Fibroblast of lung (primary cell): ENCODE measurements at regions not wholly inside any gene's neighbourhood (a gene's known extent, or its start where the extent isn't known, plus 50 kb on each side); places are given as distances from the start of the nearest gene placed in this dataset.

Experiments used
- EZH2 ChIP-seq: IDR thresholded peaks from 2 replicates; pipeline ENCODE4 v1.5.1; 2012; ENCODE audit warnings: low read length, control low read depth, mild to moderate bottlenecking; ENCODE audit errors: missing control alignments
- TF ChIP-seq, protein P1 (sequence below), 2 donors: IDR thresholded peaks in 1 of 2; conservative IDR thresholded peaks in 1 of 2; 1 replicate in 1 of 2; 2 replicates in 1 of 2; pipeline ENCODE4 v1.5.1; 2011 to 2012; ENCODE audit warnings: low read length in 2 of 2, control low read depth in 1 of 2, inconsistent platforms in 1 of 2, low read depth in 1 of 2, mild to moderate bottlenecking in 1 of 2

DNA sequence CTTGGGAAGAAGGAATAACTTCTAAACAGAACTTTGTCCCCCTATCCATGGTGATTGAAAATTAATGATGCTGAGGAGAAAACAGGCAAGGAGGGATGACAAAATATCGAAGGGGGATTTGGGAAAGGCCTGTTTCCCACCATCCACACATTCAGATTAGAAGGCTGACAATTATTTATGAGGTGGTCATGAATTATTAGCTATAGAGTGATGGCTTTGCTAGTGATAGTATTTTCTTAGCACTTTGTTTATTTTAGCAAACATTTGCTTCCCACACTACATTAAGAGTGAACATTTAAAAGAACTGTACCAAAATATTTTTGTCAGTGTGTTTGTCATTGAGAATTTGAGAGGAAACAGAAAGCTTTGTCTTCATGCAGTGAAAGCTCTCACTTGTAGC, 172.6 kb upstream of the PDZRN3 start:
- TF ChIP-seq, protein P1, sequence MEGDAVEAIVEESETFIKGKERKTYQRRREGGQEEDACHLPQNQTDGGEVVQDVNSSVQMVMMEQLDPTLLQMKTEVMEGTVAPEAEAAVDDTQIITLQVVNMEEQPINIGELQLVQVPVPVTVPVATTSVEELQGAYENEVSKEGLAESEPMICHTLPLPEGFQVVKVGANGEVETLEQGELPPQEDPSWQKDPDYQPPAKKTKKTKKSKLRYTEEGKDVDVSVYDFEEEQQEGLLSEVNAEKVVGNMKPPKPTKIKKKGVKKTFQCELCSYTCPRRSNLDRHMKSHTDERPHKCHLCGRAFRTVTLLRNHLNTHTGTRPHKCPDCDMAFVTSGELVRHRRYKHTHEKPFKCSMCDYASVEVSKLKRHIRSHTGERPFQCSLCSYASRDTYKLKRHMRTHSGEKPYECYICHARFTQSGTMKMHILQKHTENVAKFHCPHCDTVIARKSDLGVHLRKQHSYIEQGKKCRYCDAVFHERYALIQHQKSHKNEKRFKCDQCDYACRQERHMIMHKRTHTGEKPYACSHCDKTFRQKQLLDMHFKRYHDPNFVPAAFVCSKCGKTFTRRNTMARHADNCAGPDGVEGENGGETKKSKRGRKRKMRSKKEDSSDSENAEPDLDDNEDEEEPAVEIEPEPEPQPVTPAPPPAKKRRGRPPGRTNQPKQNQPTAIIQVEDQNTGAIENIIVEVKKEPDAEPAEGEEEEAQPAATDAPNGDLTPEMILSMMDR (conservative IDR thresholded peaks at IDR 0.05 in 1 of 2, IDR thresholded peaks at IDR 0.05 in 1 of 2; ENCODE audit: low read depth in 1 of 2, low read length in 2 of 2) = no peak
- no peak for TF ChIP-seq EZH2
